GM12801 (cell line): ENCODE measurements at regions not wholly inside any gene's neighbourhood (a gene's known extent, or its start where the extent isn't known, plus 50 kb on each side); places are given as distances from the start of the nearest gene placed in this dataset.

Source experiments
- TF ChIP-seq, protein P1 (sequence below): IDR thresholded peaks from one replicate; pipeline ENCODE4 v1.5.1; 2011; ENCODE audit warnings: control low read depth; ENCODE audit not compliant: insufficient read length; ENCODE audit errors: extremely low read depth

DNA sequence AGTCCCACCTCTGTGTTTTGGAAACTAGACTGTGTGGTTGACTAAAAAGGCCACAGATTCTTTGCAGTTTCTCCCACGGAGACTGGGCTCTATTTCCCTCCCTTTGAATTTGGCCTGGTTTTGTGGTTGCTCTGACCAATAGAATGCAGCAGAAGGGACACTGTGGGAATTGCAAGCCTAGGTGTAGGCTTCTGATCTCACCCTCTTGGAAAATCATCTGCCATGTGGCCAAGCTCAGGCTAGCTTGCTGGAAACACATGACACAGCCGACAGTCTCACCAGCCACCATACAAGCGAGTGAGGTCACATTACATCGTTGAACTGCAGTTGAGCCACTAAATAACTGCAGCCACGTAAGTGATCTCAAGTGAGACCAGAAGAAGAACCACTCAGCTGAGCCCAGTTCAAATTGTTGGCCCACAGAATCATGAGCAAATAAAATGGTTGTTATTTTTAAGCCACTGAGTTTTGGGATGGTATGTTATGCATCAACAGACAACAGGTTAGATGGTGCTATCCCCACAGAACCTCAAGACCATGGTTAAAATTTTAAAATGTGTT, 319.1 kb upstream of the MEX3C start:
- TF ChIP-seq, protein P1, sequence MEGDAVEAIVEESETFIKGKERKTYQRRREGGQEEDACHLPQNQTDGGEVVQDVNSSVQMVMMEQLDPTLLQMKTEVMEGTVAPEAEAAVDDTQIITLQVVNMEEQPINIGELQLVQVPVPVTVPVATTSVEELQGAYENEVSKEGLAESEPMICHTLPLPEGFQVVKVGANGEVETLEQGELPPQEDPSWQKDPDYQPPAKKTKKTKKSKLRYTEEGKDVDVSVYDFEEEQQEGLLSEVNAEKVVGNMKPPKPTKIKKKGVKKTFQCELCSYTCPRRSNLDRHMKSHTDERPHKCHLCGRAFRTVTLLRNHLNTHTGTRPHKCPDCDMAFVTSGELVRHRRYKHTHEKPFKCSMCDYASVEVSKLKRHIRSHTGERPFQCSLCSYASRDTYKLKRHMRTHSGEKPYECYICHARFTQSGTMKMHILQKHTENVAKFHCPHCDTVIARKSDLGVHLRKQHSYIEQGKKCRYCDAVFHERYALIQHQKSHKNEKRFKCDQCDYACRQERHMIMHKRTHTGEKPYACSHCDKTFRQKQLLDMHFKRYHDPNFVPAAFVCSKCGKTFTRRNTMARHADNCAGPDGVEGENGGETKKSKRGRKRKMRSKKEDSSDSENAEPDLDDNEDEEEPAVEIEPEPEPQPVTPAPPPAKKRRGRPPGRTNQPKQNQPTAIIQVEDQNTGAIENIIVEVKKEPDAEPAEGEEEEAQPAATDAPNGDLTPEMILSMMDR: no peak

- TF ChIP-seq, protein P1: no peak
Measured at GRCh38 chr18:51519571-51519970, 322.1 kb upstream of the MEX3C start.

DNA sequence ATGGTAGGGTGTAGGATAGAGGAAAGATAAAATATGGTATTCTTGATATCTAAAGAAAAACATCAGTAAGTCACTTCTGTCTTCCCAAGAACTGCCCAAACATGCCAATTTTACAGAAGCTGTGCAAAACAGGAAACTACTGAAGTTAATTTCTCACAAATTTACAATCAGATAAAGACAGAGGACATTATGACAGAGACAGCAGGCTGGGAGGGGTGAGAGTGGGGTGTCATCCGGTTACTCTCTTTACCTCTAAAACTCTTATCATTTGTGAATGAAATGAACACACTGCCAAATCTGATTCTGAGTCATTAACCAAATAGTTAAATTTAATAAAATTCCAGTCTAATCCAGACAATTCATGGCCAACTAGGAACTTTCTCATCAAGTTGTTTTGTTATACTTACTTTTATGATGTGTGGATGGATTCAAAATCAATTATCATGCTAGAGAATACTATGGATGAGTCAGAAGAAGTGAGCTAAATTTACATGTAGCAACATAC, 323.2 kb upstream of the MEX3C start:
- TF ChIP-seq, protein P1: no peak

DNA sequence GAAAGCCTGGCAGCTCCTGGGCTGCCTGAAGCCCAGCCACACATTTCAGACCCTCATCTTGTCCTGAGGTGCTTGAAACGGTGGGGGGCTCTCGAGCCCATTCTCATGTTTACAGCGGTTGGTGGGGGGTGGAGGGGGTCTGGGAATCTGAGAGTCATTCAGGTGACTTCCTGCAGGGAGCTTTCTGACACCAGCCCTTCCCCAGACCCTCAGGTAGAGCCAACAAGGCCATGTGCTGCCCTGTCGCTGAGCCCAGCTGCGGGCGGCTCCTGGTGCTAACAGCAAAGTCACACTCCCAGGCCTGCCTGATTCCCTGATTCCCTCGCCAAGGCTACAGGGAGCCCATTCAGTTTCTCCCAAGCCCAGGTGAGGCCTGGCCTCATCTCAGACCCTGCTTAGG, 324.9 kb upstream of the MEX3C start:
- TF ChIP-seq, protein P1: no peak

DNA sequence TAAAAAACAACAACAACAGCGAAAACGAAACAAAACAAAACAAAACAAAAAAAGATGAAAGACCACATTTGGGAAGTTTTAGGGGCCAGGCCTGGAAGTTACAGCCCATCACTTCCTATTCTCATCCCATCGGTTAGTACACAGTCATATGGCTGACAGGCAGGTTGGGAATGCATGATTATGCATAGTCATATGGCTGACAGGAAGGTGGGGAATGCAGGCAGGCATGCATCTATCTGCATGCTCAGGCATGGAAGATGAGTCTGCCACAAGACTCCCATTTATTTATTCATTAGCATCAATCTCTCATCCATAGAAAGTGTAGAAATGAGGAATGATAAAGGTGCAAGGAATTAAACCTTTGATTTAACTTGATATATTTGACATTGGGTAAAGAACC, 325.3 kb upstream of the MEX3C start:
- TF ChIP-seq, protein P1: no peak

DNA sequence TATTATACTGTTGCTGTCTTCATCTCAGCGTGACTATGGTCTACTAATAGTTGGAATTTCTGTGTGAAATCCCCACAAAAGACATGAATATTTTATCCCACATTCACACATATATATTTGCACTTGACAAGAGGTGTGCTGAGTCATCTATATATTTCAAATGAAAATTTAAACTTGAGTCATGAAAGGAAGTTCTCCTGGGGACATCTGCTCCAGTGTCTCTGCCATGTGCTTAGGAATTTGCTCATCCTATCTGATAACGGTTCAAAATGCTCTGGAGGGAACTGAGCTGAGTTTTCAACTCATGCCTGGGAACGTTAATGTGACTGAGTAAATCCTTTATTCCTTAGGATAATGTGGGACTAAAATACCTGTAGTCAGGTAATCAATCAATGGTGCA, 326.2 kb upstream of the MEX3C start:
- TF ChIP-seq, protein P1: no peak

GRCh38 chr18:51525453-51526225, 328.2 kb upstream of the MEX3C start:
- TF ChIP-seq, protein P1: no peak
